Right atrium auricular region (tissue), 2 donors: ENCODE measurements at regions not wholly inside any gene's neighbourhood (a gene's known extent, or its start where the extent isn't known, plus 50 kb on each side); places are given as distances from the start of the nearest gene placed in this dataset.

Experiments used
- DNase-seq: peaks from one replicate; pipeline ENCODE4 v3.0.0-alpha.2; 2019; ENCODE audit warnings: low spot score
- H3K27ac ChIP-seq, 2 donors: fragments of 200-600 bp; sonication (generic); 1 replicate in 1 of 2; 2 replicates in 1 of 2; pipeline ENCODE4 v1.5.1; 2016 to 2019
- H3K27me3 ChIP-seq, 2 donors: fragments of 200-600 bp; sonication (generic); one replicate each; pipeline versions ENCODE4 v1.5.1 to v1.6.0; 2017 to 2019
- H3K36me3 ChIP-seq: fragments of 200-600 bp; sonication (generic); one replicate; pipeline ENCODE4 v1.5.1; 2016
- H3K4me1 ChIP-seq, 2 donors: fragments of 200-600 bp; sonication (generic); one replicate each; pipeline versions ENCODE4 v1.5.1 to v1.6.0; 2017 to 2019
- H3K4me3 ChIP-seq, 2 donors: fragments of 200-600 bp; sonication (generic); 1 replicate in 1 of 2; 2 replicates in 1 of 2; pipeline ENCODE4 v1.5.1; 2017 to 2019; ENCODE audit warnings: mild to moderate bottlenecking in 1 of 2, moderate library complexity in 1 of 2
- H3K9me3 ChIP-seq, 2 donors: fragments of 200-600 bp; sonication (generic); one replicate each; pipeline ENCODE4 v1.5.1; 2019
- TF ChIP-seq, protein P1 (sequence below), 2 donors: fragments of 200-600 bp; sonication (generic); IDR thresholded peaks; one replicate each; pipeline ENCODE4 v1.5.1; 2019; ENCODE audit warnings: antibody characterized with exemption in 2 of 2

DNA sequence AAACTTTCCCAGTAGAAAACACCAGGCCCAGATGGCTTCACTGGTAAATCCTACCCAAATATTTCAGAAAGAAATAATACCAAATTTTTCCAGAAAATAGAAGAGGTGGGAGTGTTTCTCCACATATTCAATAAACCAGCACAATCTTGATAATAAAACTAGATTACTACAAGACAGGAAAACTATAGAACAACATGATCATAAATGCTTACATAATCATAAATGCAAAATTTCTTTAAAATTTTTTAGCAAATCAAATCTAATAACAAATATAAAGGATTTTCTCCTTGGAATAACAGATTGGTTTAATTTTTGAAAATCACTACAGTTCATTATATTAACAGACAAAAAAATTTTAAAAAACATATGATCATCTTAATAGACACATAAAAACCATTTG, 294.5 kb downstream of the BCL11B start:
- H3K36me3 ChIP-seq = no peaks in the 10 kb centered on the region
- H3K4me3 ChIP-seq = no peak overlapping the region
- H3K27ac ChIP-seq = no peak overlapping the region
- H3K27me3 ChIP-seq = no peaks in the 10 kb centered on the region
- H3K4me1 ChIP-seq = no peaks in the 10 kb centered on the region
- no peak for DNase-seq
- H3K9me3 ChIP-seq = peaks cover 0 to 13% of the 10 kb centered on the region in 2 donors
- TF ChIP-seq, protein P1, sequence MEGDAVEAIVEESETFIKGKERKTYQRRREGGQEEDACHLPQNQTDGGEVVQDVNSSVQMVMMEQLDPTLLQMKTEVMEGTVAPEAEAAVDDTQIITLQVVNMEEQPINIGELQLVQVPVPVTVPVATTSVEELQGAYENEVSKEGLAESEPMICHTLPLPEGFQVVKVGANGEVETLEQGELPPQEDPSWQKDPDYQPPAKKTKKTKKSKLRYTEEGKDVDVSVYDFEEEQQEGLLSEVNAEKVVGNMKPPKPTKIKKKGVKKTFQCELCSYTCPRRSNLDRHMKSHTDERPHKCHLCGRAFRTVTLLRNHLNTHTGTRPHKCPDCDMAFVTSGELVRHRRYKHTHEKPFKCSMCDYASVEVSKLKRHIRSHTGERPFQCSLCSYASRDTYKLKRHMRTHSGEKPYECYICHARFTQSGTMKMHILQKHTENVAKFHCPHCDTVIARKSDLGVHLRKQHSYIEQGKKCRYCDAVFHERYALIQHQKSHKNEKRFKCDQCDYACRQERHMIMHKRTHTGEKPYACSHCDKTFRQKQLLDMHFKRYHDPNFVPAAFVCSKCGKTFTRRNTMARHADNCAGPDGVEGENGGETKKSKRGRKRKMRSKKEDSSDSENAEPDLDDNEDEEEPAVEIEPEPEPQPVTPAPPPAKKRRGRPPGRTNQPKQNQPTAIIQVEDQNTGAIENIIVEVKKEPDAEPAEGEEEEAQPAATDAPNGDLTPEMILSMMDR (IDR thresholded peaks at IDR 0.05) = no peak

DNA sequence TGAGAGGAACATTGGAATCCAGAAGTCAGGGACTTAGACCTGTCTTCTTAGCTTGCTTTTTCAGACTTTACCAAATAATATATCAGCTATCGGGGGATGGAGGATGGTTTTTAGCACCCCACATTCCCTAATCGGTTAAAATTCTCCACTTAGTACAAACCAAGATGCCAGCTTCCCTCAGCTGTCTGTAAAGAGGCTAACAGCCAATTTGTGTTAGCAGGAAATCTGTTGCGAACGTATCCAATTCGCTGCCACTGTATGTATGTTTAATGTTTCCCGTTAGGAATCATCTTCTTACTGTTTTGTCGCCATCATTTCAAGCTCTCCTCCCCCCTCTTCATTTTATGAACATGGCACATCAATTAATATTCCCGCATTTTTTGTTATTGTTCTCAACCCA, 289.0 kb downstream of the BCL11B start:
- Histone ChIP-seq H3K27ac (no peak overlapping the region), H3K27me3 (no peaks in the 10 kb centered on the region), H3K4me1 (no peaks in the 10 kb centered on the region), H3K4me3 (no peak overlapping the region), H3K9me3 (peaks cover 0 to 9% of the 10 kb centered on the region in 2 donors), H3K36me3 (no peaks in the 10 kb centered on the region)
- TF ChIP-seq, protein P1 (IDR thresholded peaks at IDR 0.05) = no peak
- no peak for DNase-seq

DNA sequence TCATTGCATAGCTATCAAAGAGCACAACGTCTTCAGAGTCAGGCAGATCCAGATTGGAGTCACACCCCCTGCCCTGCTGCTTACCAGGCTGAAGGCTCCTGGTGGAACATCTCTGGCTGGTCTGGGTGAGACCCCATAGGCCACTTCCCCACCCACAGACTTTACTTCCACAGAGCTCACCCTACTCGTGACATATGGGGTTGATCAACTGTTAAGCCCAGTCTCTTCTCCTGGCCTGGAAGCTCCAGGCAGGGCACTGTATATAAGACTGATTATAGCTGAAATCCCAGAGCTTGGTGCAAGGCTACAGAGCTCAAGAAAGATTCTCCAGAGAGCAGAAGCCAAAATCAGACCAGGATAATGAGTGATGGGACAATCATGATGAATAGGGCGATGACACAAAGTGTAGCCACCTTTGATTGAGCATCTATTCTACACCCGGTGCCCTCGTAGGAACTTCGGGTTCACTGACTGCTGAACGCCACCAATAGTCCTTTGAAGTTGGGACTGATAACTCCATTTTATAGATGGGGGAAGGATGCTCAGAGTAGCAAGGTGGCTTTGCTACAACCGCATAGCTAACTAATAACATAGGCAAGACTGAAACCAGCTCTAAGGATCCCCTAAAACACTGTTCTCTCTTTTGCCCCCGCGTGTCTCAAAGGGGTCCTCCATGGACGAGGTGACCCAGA, 287.8 kb downstream of the BCL11B start:
- Histone ChIP-seq H3K27ac (no peak overlapping the region), H3K4me1 (no peaks in the 10 kb centered on the region)

DNA sequence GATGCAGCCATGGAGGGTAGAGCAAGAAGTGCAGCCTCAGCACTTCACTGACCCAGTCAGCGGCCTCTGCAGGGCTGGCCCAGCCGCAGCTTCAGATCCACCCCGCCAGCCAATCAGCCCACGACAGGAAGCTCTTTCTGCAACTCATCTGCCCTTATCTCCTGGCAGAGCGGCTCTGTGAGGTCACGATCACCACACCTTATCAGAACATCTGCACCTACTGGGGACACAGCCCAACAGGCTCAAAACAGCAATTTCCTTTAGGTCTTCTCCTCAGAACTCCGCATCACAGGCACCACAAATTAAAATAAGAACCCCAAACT, 287.3 kb downstream of the BCL11B start:
- no peak for DNase-seq
- TF ChIP-seq, protein P1 (IDR thresholded peaks at IDR 0.05) = no peak
- no peaks in the 10 kb centered on the region for H3K4me1 ChIP-seq
- no peak overlapping the region for H3K27ac ChIP-seq
- H3K36me3 ChIP-seq = no peaks in the 10 kb centered on the region
- no peak overlapping the region for H3K4me3 ChIP-seq
- H3K9me3 ChIP-seq = no peaks in the 10 kb centered on the region
- H3K27me3 ChIP-seq = no peaks in the 10 kb centered on the region

More for the DNA sequence above, 287.8 kb downstream of the BCL11B start:
- no peaks in the 10 kb centered on the region for H3K36me3 ChIP-seq
- TF ChIP-seq, protein P1 (IDR thresholded peaks at IDR 0.05) = no peak
- no peaks in the 10 kb centered on the region for H3K9me3 ChIP-seq
- DNase-seq = no peak
- no peak overlapping the region for H3K4me3 ChIP-seq
- no peaks in the 10 kb centered on the region for H3K27me3 ChIP-seq

DNA sequence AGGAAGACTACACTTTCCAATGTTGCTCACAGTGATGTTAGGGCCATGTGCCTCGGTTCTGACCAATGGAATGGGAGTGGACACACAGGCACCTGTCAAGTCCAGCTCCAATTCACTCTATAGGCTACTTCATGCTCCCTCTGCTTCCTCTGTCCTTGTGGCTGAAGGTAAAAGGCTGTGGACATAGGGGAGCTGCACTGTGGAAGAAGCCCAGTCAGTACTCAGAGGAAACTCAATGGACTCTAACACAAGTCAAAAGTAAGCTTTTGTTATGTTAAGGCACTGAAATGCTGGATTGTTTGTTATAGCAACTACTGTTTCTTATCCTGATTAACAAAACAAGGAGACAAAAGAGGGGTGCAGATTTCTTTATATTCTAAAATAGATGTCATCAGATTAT, 278.2 kb downstream of the BCL11B start:
- Histone ChIP-seq H3K27me3 (no peaks in the 10 kb centered on the region), H3K4me1 (no peaks in the 10 kb centered on the region), H3K36me3 (no peaks in the 10 kb centered on the region), H3K27ac (no peak overlapping the region), H3K4me3 (no peak overlapping the region), H3K9me3 (no peaks in the 10 kb centered on the region)
- DNase-seq = no peak
- TF ChIP-seq, protein P1 (IDR thresholded peaks at IDR 0.05) = no peak

DNA sequence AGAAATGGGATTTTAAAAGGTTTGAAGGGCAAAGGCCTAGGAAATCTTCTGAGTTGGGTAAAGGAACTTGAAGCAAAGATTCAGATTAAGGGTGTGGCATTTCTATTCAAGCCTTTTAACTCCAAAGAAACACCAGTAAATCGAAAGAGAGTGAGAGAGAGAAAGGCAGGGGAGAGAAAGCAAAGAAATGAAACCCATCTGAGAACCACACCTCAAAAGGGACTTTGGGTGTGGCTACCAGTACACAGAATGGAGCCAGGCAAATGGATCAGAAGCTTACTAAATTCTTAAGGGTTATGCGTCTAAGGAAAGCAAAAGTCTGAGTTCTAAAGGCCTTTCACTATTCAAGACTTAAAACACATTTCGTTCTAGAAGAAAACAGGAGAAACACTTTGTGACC, 277.4 kb downstream of the BCL11B start:
- no peak for DNase-seq
- Histone ChIP-seq H3K9me3 (no peaks in the 10 kb centered on the region), H3K36me3 (no peaks in the 10 kb centered on the region), H3K4me1 (no peaks in the 10 kb centered on the region), H3K27ac (no peak overlapping the region), H3K4me3 (no peak overlapping the region), H3K27me3 (no peaks in the 10 kb centered on the region)
- TF ChIP-seq, protein P1 (IDR thresholded peaks at IDR 0.05) = no peak
